ENCODE measurements at regions not wholly inside any gene's neighbourhood (a gene's known extent, or its start where the extent isn't known, plus 50 kb on each side); places are given as distances from the start of the nearest gene placed in this dataset.
A peak's percentile ranks its signal among the peaks of the same experiment; 100 is the strongest.

- TF ChIP-seq, protein P1, sequence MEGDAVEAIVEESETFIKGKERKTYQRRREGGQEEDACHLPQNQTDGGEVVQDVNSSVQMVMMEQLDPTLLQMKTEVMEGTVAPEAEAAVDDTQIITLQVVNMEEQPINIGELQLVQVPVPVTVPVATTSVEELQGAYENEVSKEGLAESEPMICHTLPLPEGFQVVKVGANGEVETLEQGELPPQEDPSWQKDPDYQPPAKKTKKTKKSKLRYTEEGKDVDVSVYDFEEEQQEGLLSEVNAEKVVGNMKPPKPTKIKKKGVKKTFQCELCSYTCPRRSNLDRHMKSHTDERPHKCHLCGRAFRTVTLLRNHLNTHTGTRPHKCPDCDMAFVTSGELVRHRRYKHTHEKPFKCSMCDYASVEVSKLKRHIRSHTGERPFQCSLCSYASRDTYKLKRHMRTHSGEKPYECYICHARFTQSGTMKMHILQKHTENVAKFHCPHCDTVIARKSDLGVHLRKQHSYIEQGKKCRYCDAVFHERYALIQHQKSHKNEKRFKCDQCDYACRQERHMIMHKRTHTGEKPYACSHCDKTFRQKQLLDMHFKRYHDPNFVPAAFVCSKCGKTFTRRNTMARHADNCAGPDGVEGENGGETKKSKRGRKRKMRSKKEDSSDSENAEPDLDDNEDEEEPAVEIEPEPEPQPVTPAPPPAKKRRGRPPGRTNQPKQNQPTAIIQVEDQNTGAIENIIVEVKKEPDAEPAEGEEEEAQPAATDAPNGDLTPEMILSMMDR (IDR thresholded peaks at IDR 0.05), result no peak
- H3K36me3 Mint-ChIP-seq (ENCODE audit: low read depth), result no peaks in the 10 kb centered on the region
- DNase-seq (no peak), ATAC-seq (ENCODE audit: low read depth) (no peak)
- no peaks in the 10 kb centered on the region for H3K27me3 Mint-ChIP-seq
- no peak overlapping the region for H3K4me3 Mint-ChIP-seq
- CTCF ChIA-PET, result interaction anchor here (0.8 to 1.5 kb wide), 2 partner anchors 14 to 109 kb away, joined by 3 to 4 read pairs; no protein-coding TSS in a partner anchor
- POLR2A ChIA-PET, result interaction anchor here (1.2 kb wide), 1 partner anchor 10 kb away, joined by 6 read pairs; no protein-coding TSS in a partner anchor
- intact Hi-C loops (cut with micrococcal nuclease), result no loop called here
- H3K4me1 Mint-ChIP-seq, result peaks cover 70% of the 10 kb centered on the region
- no peaks in the 10 kb centered on the region for H3K9me3 Mint-ChIP-seq
- no peak overlapping the region for H3K27ac Mint-ChIP-seq
Observed at GRCh38 chr5:54758038-54758437, 227.4 kb downstream of the ESM1 start.

- ATAC-seq (ENCODE audit: low read depth) (no peak), DNase-seq (no peak)
- Mint-ChIP-seq H3K4me1 (peaks cover 69% of the 10 kb centered on the region), H3K36me3 (ENCODE audit: low read depth) (no peaks in the 10 kb centered on the region), H3K27me3 (no peaks in the 10 kb centered on the region), H3K4me3 (no peak overlapping the region), H3K9me3 (no peaks in the 10 kb centered on the region), H3K27ac (peak overlapping the region; percentile 81)
- intact Hi-C loops (cut with micrococcal nuclease), result no loop called here
- ChIA-PET POLR2A (no interaction called here), CTCF (interaction anchor here (1.5 kb wide), 1 partner anchor 110 kb away, joined by 4 read pairs; no protein-coding TSS in a partner anchor)
- TF ChIP-seq, protein P1 (IDR thresholded peaks at IDR 0.05), result no peak
Observed at GRCh38 chr5:54757541-54757940, 227.9 kb downstream of the ESM1 start.

GRCh38 chr5:54756796-54757402, 228.5 kb downstream of the ESM1 start:
- Mint-ChIP-seq H3K9me3 (no peaks in the 10 kb centered on the region), H3K4me1 (peaks cover 68% of the 10 kb centered on the region)

GRCh38 chr5:54756301-54756700, 229.1 kb downstream of the ESM1 start:
- ATAC-seq (ENCODE audit: low read depth) (no peak), DNase-seq (no peak)
- TF ChIP-seq, protein P1 (IDR thresholded peaks at IDR 0.05), result no peak
- H3K36me3 Mint-ChIP-seq (ENCODE audit: low read depth), result no peaks in the 10 kb centered on the region
- peaks cover 68% of the 10 kb centered on the region for H3K4me1 Mint-ChIP-seq
- no peaks in the 10 kb centered on the region for H3K9me3 Mint-ChIP-seq
- POLR2A ChIA-PET, result interaction anchor here (0.9 kb wide), 1 partner anchor 30 kb away, joined by 3 read pairs; no protein-coding TSS in a partner anchor
- H3K27ac Mint-ChIP-seq, result peak overlapping the region; percentile 81
- H3K27me3 Mint-ChIP-seq, result no peaks in the 10 kb centered on the region
- CTCF ChIA-PET, result interaction anchor here (0.7 to 1.5 kb wide), 2 partner anchors 89 to 111 kb away, joined by 3 to 4 read pairs; no protein-coding TSS in a partner anchor
- H3K4me3 Mint-ChIP-seq, result peak overlapping the region; percentile 21
- intact Hi-C loops (cut with micrococcal nuclease), result no loop called here

More at GRCh38 chr5:54756796-54757402, 228.5 kb downstream of the ESM1 start:
- Mint-ChIP-seq H3K27me3 (no peaks in the 10 kb centered on the region), H3K4me3 (no peak overlapping the region), H3K36me3 (ENCODE audit: low read depth) (no peaks in the 10 kb centered on the region), H3K27ac (peak overlapping the region; percentile 81)
- TF ChIP-seq, protein P1 (IDR thresholded peaks at IDR 0.05), result no peak
- DNase-seq, result no peak
- ATAC-seq (ENCODE audit: low read depth), result no peak
- POLR2A ChIA-PET, result interaction anchor here (0.9 kb wide), 1 partner anchor 30 kb away, joined by 3 read pairs; no protein-coding TSS in a partner anchor
- CTCF ChIA-PET, result interaction anchor here (0.7 to 1.5 kb wide), 2 partner anchors 88 to 111 kb away, joined by 3 to 4 read pairs; no protein-coding TSS in a partner anchor
- intact Hi-C loops (cut with micrococcal nuclease), result no loop called here

DNA sequence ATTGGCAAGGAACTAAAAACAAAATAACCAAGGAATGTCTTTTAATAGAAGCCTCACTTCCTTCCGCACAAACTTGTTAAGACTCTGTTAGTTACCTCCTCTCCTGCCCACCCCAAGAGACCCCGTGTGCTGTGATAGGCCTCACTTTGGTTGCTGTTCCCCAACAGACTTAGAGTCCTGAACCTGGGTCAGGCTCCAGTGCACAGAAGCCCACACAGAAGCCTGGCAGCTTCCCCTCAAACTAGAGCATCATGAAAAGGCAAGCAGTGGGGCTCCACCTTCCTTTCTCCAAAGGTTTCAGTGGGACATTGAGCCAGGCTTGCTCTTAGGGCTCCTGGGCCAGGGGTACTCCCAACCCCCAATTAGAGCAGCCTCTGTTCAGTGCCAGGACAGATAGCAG, 230.5 kb downstream of the ESM1 start:
- H3K9me3 Mint-ChIP-seq, result no peaks in the 10 kb centered on the region
- H3K27me3 Mint-ChIP-seq, result no peaks in the 10 kb centered on the region
- H3K4me3 Mint-ChIP-seq, result peak overlapping the region; percentile 58
- peak overlapping the region; percentile 81 for H3K27ac Mint-ChIP-seq
- intact Hi-C loops (cut with micrococcal nuclease), result loop anchor here (1.0 to 5.0 kb wide), 3 partner anchors 11 to 238 kb away; partner anchors contain the start of gene SNX18
- POLR2A ChIA-PET, result interaction anchor here (0.9 to 3.8 kb wide), 5 partner anchors 9 to 235 kb away, joined by 3 to 30 read pairs (median 4); no protein-coding TSS in a partner anchor
- no peaks in the 10 kb centered on the region for H3K36me3 Mint-ChIP-seq (ENCODE audit: low read depth)
- CTCF ChIA-PET, result interaction anchor here (3.1 kb wide), 1 partner anchor 238 kb away, joined by 9 read pairs; the partner anchor contains the start of gene SNX18
- TF ChIP-seq, protein P1 (IDR thresholded peaks at IDR 0.05), result no peak
- DNase-seq, result no peak
- peaks cover 60% of the 10 kb centered on the region for H3K4me1 Mint-ChIP-seq
- peak; percentile 78 for ATAC-seq (ENCODE audit: low read depth)

Measured in activated B cell treated with CpG ODN at 0.5 μM for 24 hours (primary cell).